HG02852 (cell line): ENCODE measurements at regions not wholly inside any gene's neighbourhood (a gene's known extent, or its start where the extent isn't known, plus 50 kb on each side); places are given as distances from the start of the nearest gene placed in this dataset.
A peak's percentile ranks its signal among the peaks of the same experiment; 100 is the strongest.

Experiments used
- ATAC-seq: cut with Tn5 transposase; IDR thresholded peaks from one replicate; pipeline ENCODE4 v1.9.1; 2021; ENCODE audit warnings: mild to moderate bottlenecking, moderate library complexity; ENCODE audit not compliant: unreplicated experiment

- no peak for ATAC-seq
Observed at GRCh38 chr4:81574991-81575390, 103.3 kb upstream of the RASGEF1B start.

- ATAC-seq, result no peak
Observed at GRCh38 chr4:81573840-81574239, 102.1 kb upstream of the RASGEF1B start.

GRCh38 chr4:81572402-81572801, 100.7 kb upstream of the RASGEF1B start:
- no peak for ATAC-seq

- no peak for ATAC-seq
Observed at GRCh38 chr4:81571105-81571504, 99.4 kb upstream of the RASGEF1B start.

- ATAC-seq, result no peak
Observed at GRCh38 chr4:81566161-81566591, 94.5 kb upstream of the RASGEF1B start.

GRCh38 chr4:81565142-81565870, 93.6 kb upstream of the RASGEF1B start:
- no peak for ATAC-seq

GRCh38 chr4:81564025-81564424, 92.3 kb upstream of the RASGEF1B start:
- no peak for ATAC-seq

GRCh38 chr4:81562093-81562492, 90.4 kb upstream of the RASGEF1B start:
- ATAC-seq, result peak; percentile 97

GRCh38 chr4:81557306-81557705, 85.6 kb upstream of the RASGEF1B start:
- no peak for ATAC-seq

GRCh38 chr4:81555489-81555888, 83.8 kb upstream of the RASGEF1B start:
- ATAC-seq, result no peak

- ATAC-seq, result no peak
Observed at GRCh38 chr4:81552086-81552485, 80.4 kb upstream of the RASGEF1B start.

GRCh38 chr4:81550388-81550859, 78.7 kb upstream of the RASGEF1B start:
- no peak for ATAC-seq

- ATAC-seq, result no peak
Observed at GRCh38 chr4:81549984-81550383, 78.3 kb upstream of the RASGEF1B start.

GRCh38 chr4:81546777-81547176, 75.1 kb upstream of the RASGEF1B start:
- no peak for ATAC-seq

- ATAC-seq, result no peak
Observed at GRCh38 chr4:81541161-81541945, 69.6 kb upstream of the RASGEF1B start.

- no peak for ATAC-seq
Observed at GRCh38 chr4:81538716-81539427, 67.2 kb upstream of the RASGEF1B start.

GRCh38 chr4:81531410-81531809, 59.7 kb upstream of the RASGEF1B start:
- no peak for ATAC-seq

- no peak for ATAC-seq
Observed at GRCh38 chr4:81528979-81529378, 57.3 kb upstream of the RASGEF1B start.

GRCh38 chr4:81528200-81528599, 56.5 kb upstream of the RASGEF1B start:
- no peak for ATAC-seq

GRCh38 chr4:81527709-81528108, 56.0 kb upstream of the RASGEF1B start:
- no peak for ATAC-seq

- no peak for ATAC-seq
Observed at GRCh38 chr4:81527115-81527514, 55.4 kb upstream of the RASGEF1B start.
